ENCODE measurements at regions not wholly inside any gene's neighbourhood (a gene's known extent, or its start where the extent isn't known, plus 50 kb on each side); places are given as distances from the start of the nearest gene placed in this dataset.
"Not testable (repeated sequence)": the region's sequence is repeated elsewhere in the genome, so short reads cannot be mapped to it uniquely, and the experiment has no call there.

GRCh38 chr22:44650806-44651205, 51.2 kb upstream of the PRR5 start:
- no peak for DNase-seq
- intact Hi-C loops (cut with DNase I, micrococcal nuclease): no loop called here
- ATAC-seq: no peak

GRCh38 chr22:44648821-44649565, 53.0 kb upstream of the PRR5 start:
- no peak for ATAC-seq
- intact Hi-C loops (cut with DNase I, micrococcal nuclease): no loop called here
- DNase-seq: no peak

GRCh38 chr22:44648085-44648820, 53.8 kb upstream of the PRR5 start:
- ATAC-seq (no peak), DNase-seq (no peak)
- intact Hi-C loops (cut with DNase I, micrococcal nuclease): no loop called here

- no peak for DNase-seq
Observed at GRCh38 chr22:44647141-44647540, 54.9 kb upstream of the PRR5 start.

GRCh38 chr22:44646668-44647067, 55.3 kb upstream of the PRR5 start:
- ATAC-seq (no peak), DNase-seq (no peak)
- intact Hi-C loops (cut with DNase I, micrococcal nuclease): no loop called here

More at GRCh38 chr22:44647141-44647540, 54.9 kb upstream of the PRR5 start:
- intact Hi-C loops (cut with DNase I, micrococcal nuclease): no loop called here
- no peak for ATAC-seq

- no peak for DNase-seq
Observed at GRCh38 chr22:44646141-44646540, 55.9 kb upstream of the PRR5 start.

GRCh38 chr22:44645531-44645930, 56.5 kb upstream of the PRR5 start:
- intact Hi-C loops (cut with DNase I, micrococcal nuclease): no loop called here
- ATAC-seq (no peak), DNase-seq (no peak)

More at GRCh38 chr22:44646141-44646540, 55.9 kb upstream of the PRR5 start:
- ATAC-seq: no peak
- intact Hi-C loops (cut with DNase I, micrococcal nuclease): no loop called here

- intact Hi-C loops (cut with DNase I, micrococcal nuclease): no loop called here
- no peak for ATAC-seq
- no peak for DNase-seq
Observed at GRCh38 chr22:44645083-44645482, 56.9 kb upstream of the PRR5 start.

- ATAC-seq: not testable (repeated sequence)
Observed at GRCh38 chr22:44643526-44644101, 58.4 kb upstream of the PRR5 start.

GRCh38 chr22:44642096-44642644, 59.8 kb upstream of the PRR5 start:
- ATAC-seq (no peak), DNase-seq (no peak)
- intact Hi-C loops (cut with DNase I, micrococcal nuclease): no loop called here

More at GRCh38 chr22:44643526-44644101, 58.4 kb upstream of the PRR5 start:
- DNase-seq; intact Hi-C loops (cut with DNase I, micrococcal nuclease): not testable (repeated sequence)

GRCh38 chr22:44640618-44641155, 61.3 kb upstream of the PRR5 start:
- ATAC-seq: no peak
- no peak for DNase-seq
- intact Hi-C loops (cut with DNase I, micrococcal nuclease): no loop called here

- no peak for DNase-seq
- intact Hi-C loops (cut with DNase I, micrococcal nuclease): no loop called here
Observed at GRCh38 chr22:44639891-44640617, 62.0 kb upstream of the PRR5 start.

GRCh38 chr22:44638971-44639760, 62.8 kb upstream of the PRR5 start:
- ATAC-seq: no peak
- DNase-seq: no peak
- intact Hi-C loops (cut with DNase I, micrococcal nuclease): no loop called here

More at GRCh38 chr22:44639891-44640617, 62.0 kb upstream of the PRR5 start:
- no peak for ATAC-seq

- ATAC-seq; DNase-seq; intact Hi-C loops (cut with DNase I, micrococcal nuclease): not testable (repeated sequence)
Observed at GRCh38 chr22:44636502-44637206, 65.3 kb upstream of the PRR5 start.

- ATAC-seq; DNase-seq; intact Hi-C loops (cut with DNase I, micrococcal nuclease): not testable (repeated sequence)
Observed at GRCh38 chr22:44635567-44635966, 66.4 kb upstream of the PRR5 start.

GRCh38 chr22:44634426-44635321, 67.3 kb upstream of the PRR5 start:
- intact Hi-C loops (cut with DNase I, micrococcal nuclease): no loop called here
- DNase-seq (no peak), ATAC-seq (no peak)
